GM21423 (cell line): ENCODE measurements at regions not wholly inside any gene's neighbourhood (a gene's known extent, or its start where the extent isn't known, plus 50 kb on each side); places are given as distances from the start of the nearest gene placed in this dataset.
"Not testable (repeated sequence)": the region's sequence is repeated elsewhere in the genome, so short reads cannot be mapped to it uniquely, and the experiment has no call there.

ENCODE experiments used
- ATAC-seq: cut with Tn5 transposase; IDR thresholded peaks from one replicate; pipeline ENCODE4 v1.9.1; 2021; ENCODE audit warnings: mild to moderate bottlenecking, moderate library complexity; ENCODE audit not compliant: unreplicated experiment

DNA sequence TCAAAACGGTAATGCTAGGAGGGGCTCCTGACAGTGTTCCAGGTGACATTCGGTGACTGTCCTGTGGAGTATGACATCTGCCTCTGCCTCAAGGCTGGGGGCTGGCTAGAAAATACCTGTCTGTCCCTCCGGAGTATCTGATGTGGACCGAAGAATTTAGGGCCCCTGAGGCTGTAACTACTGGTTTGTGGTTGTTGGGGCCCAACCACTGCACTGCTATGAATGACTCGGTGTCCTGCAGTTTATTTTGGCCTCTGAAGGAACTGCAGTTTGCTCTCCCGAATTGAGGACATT is 198.9 kb upstream of the CAND1 start:
- ATAC-seq: no peak

DNA sequence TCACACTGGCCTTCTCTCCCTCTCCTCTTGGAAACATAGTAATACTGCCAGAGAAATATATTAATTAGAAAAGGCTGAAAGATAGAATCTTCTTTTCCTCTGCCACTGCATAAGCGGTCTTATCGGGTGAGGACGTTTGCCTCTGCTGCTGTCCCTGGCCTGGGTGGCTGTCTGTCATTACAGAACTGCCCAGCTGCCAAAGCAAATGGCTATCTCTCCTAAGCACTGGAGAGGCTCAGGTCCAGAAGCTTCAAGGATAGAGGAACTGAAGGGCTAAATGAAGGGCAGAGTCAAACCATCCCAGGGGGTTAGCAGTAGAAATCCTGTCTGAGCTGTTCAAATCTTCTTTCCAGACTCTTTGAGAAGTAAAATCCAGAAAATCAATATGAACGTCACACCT is 198.6 kb upstream of the CAND1 start:
- ATAC-seq: no peak

DNA sequence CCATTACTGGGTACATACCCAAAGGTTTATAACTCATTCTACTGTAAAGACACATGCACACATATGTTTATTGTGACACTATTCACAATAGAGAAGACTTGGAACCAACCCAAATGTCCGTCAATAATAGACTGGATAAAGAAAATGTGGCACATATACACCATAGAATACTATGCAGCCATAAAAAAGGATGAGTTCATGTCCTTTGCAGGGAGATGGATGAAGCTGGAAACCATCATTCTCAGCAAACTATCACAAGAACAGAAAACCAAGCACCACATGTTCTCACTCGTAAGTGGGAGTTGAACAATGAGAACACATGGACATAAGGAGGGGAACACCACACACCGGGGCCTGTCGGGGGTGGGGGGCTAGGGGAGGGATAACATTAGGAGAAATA is 196.9 kb upstream of the CAND1 start:
- not testable (repeated sequence) for ATAC-seq

DNA sequence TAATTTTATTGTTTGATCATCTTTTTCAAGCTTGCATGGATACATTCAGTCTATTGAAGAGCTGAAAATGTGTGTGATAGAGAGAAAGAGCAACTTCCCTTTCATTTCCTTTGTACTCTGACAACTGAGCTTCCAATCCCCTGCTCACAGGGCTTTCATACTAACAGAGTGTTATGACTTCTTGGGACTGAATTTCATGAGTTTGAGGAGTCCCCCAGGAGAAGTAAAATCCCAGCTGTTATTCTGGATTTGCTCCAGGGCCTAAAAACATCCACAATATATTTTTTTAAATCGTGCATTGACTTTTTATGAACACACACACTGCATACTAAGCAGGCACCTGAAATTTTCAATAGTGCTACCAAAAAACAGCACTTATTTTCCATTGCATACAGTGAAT is 195.8 kb upstream of the CAND1 start:
- ATAC-seq: no peak

DNA sequence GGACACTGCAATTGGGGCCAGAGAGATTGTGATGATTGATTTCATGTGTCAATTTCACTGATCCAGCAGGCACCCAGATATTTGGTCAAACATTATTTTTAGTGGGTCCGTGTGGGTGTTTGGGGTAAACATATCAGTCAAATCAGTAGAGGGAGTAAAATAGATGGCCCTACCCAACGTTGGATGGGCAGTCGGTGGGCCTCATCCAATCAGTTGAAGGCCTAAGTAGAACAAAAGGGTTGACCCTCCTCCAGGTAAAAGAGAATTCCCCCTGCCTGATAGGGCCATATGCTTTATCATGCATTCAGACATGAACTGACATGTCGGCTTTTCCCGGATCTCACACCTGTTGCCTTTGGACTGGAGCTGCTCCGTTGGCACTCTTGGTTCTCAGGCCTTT is 195.1 kb upstream of the CAND1 start:
- no peak for ATAC-seq

DNA sequence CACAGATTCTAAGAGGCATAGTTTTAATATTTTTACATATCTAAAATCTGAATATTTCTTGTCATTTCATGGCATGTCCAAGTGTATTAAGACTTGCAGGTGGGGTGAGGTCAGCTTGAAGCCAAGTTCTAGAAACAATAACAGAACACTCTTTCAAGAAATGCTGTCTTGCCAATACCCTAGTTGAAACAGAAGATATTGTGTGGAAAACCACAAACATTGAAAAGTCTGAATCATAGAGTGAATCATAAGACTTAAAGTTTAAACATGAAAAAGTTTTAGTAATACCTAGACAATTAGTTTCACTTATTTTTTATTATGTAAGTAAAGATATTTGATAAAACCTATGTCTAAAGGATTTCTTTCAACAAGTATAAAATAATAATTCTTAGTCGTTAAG is 191.5 kb upstream of the CAND1 start:
- ATAC-seq: no peak

DNA sequence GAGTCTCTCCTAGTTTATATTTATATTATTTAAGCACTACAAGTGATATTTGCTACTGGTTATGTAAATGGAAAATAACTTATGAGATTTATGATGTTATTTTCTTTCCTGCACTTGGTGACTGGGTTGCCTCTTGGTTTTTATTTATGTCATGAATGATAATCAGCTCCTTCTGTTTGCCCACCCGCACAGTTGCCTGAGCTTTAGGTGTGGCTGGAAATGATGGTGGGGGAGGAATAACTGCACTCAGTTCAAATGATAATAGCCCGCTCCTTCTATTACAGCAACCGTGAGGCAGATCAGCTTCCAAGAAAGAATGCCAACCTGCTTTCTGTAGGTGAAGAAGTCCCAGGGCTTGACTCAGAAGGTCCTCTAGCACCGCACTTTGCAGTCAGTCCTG is 190.2 kb upstream of the CAND1 start:
- no peak for ATAC-seq

DNA sequence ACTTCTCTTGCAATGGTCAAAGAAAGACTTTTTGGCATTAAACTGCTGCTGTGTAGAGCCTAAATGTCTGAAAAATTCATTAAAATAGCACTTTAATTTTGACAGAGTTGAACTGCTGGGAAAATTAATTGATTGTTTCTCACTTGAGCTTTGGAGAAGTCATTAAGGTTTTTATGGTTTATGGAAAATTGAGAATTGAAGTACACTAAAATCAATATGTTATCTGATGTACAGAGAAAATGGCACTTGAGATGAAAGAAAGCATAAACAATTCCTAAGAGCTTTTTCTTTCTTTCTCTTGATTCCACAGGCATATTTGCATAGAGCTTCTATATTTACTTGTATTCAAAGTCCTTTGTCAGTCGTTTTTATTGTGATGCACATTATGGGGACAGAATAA is 188.5 kb upstream of the CAND1 start:
- no peak for ATAC-seq

DNA sequence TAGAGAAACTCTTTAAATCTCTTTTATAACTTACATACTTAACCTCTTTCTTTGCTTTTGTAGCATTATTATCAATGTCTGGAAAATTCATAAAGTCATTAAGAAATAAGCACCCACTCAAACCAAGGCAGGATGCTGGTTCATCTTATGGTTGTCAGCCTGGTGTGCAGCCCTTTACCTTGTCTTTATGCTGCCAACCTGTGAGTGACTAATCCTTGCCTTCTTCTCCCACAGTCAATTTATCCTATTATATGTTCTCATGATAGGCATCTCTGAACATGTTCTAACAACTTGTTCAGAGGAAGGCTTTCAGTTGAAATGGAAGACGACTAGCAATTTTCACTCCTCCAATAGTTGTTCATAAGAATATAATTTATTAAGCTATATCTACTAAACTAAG is 186.9 kb upstream of the CAND1 start:
- no peak for ATAC-seq

DNA sequence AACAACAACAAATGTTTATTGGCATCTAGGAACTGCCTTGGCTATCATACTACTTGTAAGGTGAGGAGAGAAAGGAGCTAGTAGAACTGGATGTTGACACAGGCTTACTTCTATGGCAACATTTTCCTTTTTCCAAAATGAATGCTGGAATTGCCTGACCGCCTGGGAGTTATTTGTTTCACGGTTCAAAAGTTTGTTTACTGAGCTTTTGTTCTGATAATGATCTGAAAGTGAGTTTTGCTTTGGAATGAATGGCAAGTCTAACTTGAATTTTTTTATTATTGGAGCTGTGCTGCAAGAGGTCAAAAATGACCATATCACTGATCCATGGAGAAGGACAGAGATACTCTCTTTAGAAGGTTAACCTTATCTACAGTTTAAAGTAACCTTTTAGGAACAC is 183.5 kb upstream of the CAND1 start:
- no peak for ATAC-seq

DNA sequence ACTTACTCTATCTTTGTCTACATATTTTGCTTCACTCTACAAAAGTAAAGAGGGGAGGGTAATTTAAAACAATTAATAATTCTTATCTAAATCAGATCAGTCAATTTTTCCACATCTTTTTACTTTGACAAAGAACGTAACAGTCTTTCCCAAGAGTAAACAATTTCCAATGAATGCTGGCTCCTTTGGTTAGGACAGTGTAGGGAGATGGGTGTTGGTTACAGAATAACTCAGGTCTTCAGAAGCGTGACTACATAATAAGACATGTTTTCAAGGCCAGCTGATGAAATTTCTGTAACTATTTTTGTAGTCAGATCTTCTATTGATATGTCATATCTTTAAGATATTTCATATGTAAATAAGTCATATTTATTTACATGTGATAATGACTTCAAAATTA is 183.0 kb upstream of the CAND1 start:
- no peak for ATAC-seq

DNA sequence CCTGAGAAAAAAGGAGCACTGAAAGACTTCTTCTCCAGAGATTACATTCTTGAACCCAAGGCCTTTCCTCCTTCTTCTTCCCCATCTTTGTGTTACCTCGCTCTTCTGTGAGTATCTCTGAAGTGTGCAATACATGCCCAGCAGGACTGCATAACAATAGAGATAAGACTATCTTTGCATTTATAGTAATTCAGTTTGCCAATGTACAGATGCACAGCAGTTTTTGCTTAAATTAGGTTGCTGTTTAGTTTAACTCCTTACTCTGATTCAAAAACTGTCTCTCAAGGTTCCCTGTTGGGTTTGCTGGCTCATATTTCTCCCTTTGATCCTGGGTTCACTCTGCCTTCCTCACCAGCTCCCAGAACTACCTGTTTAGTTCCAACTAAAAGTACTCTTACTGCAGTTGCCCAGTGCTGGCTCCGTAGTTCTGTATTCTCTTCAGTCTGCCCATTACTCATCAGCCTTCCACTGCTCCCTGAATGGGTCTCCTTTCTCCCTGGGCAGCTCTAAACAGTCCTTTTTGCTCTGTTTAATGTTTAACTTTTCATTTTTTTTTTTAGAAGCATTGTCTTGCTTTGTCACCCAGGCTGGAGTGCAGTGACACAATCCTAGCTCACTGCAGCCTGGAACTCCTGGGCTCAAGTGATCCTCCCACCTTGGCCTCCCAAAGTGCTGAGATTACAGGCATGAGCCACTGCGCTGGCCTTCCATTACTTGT is 180.6 kb upstream of the CAND1 start:
- no peak for ATAC-seq

DNA sequence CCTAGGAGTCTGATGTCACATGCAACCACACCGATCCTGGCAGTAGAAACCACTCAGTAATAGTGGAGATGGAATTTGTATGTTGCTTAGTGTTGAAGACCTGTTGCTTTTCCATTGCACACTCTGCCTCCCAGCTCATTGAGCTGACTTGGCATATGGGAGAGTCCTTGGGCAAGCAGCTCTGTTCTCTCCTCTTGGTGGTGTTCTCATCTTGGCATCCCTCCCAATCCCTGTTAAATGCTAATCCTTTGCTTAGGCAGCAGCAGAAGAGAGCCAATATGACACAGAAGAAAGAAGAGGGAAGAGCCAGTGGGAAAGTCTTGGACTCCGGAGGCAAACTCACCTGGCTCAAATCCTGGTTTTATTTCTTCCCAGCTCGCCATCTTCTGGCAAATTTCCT is 178.0 kb upstream of the CAND1 start:
- ATAC-seq: no peak

DNA sequence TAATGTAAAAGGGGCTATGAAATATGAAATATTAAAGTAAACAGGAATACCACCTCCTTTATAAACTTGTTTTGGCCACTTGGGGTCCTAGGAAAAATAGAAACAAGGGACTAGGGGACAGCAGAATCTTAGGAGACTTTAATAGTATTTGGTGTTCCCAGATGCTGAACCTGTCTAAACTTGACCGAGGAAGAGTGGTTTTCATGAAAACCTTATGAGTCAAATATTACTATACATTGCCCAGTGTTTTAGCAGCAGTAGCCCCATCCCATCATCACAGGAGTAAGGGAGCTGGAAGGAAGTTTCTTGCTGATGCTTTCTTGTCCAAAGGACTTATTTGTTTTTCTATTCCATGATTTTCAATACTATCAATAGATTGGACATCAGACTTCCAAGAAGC is 177.5 kb upstream of the CAND1 start:
- ATAC-seq: no peak

DNA sequence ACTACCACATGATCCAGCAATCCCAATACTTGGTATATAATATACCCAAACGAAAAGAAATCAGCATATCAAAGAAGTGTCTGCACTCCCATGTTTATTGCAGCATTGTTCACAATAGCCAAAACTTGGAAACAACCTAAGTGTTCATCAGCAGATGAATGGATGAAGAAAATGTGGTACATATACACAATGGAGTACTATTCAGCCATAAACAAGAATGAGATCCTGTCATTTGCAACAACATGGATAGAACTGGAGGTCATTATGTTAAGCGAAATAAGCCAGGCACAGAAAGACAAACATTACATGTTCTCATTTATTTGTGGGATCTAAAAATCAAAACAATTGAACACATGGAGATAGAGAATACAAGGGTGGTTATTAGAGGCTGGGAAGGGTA is 176.2 kb upstream of the CAND1 start:
- not testable (repeated sequence) for ATAC-seq

DNA sequence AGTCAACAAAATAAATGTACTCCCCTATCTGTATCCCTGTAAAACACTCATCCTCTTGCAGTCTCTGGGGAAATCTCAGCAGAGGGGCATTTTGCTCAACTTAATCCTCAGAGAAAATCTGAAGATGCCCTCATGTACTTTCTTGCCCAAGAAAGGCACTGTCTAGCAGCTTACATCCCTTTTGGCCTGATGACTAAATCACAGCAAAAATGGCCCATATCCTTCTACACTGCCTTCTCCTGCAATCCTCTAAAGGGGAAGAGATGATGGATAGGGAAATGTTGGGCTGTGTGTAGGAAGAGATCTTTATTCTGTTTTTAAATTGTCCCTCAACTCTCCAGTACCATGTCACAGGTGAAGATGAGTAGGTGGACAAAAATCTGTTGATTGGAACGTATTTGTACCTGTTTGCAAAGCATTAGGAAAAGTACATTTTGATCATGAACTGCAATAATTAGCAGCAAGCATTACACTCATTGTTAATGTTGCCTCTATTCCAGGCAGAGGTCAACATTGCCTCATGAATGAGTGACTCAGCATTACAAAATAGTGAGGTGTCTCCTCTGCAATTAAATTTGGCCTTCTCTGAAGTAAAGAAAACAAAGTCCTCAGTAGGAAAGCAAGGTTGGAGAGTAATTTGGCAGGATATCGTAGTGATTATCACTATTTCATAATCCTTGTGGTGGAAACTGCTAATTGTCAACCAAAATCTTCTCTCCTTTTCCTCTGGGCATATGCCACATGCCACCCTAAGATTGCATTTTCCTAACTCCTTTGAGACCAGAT is 172.4 kb upstream of the CAND1 start:
- ATAC-seq: no peak

DNA sequence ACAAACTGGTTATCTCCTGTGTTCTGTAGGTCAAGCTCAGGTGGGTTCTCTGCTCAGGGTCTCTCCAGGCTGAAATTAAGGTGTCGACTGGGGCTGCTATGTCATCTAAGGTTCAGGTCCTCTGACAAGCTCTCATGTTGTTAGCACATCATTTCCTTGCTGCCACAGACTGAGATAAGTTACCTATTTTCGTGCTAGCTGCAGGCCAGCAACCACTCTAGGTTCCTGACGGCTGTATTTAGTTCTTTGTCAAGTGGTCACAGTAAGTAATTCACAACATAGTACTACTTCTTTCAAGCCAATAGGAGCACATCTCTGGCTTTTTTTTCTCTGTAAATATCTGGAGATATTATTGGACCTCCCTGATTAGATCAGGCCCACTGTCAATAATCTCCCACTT is 169.3 kb upstream of the CAND1 start:
- no peak for ATAC-seq

DNA sequence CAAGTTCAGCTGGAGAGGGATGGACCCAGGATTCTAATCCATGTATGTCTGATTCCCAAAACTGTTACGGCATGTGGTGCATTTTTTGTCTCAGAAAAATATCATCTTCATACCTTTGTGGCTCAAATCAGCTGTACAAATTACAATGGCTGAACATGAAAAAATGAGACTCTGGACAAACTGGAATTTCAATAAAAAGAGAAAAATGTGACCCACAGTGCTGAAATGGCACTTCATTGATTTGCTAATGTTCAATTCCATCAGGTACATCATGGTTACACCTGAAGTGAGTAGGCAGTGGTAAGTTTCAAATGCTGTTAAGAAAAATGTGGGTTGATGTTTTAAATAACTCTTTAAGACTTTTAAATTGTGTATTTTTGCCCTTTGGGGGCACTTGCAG is 165.6 kb upstream of the CAND1 start:
- no peak for ATAC-seq

DNA sequence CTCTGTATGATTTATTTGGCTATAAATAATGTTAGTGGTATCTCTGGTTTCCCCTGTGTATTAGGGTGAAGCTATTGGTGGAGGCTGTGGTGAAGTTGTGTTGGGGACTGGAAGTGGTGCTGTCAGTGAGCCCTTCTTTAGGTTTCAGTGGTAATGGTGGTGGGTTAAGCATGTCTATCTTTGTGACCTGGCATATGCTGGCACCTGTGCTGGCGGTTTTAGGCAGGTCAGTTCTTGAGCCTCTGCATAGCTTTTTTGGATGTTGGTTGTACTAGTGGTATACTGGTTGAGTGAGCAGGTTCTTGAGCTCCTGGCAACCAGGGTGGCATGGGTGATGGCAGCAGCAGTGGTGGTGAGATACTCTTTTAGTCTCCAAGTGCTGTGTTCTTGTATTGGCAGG is 161.9 kb upstream of the CAND1 start:
- no peak for ATAC-seq

DNA sequence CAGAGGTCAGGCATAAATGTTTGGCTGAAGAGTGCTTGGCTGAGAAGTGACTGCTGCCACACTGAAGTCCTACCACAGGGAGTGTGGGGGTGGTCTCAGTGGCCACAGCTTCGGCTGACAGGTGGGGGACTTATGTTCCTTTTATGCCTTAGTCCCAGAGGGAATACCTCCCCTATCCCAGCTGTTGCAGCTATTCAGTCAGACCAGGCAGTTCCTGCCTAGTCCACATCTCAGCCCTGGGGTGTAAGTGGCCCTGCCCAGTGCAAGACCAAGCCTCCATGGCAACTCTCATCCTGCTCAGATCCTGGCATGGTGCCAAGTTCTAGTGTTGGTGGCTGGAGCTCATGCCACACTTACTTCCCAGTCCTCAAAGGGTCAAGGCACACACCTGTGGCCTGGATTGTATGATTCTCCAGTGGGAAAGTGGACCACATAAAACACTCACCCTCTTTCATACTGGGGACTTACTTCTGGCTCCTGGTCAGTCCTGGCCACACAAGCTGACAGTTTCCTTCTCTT is 161.3 kb upstream of the CAND1 start:
- ATAC-seq: no peak

DNA sequence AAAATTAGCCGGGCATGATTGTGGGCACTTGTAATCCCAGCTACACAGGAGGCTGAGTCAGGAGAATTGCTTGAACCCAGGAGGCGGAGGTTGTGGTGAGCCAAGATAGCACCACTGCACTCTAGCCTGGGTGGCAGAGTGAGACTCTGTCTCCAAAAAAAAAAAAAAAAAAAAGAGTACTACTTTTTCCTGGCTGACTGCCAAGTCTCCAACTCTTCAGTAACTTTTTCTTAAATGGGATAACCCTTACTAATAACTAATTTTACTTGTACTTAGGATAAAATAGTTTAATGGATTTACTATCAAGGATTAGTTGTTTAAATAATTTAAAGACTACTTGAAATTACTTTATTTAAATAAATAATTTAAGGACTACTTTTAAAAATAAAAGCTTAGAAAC is 158.8 kb upstream of the CAND1 start:
- ATAC-seq: not testable (repeated sequence)

DNA sequence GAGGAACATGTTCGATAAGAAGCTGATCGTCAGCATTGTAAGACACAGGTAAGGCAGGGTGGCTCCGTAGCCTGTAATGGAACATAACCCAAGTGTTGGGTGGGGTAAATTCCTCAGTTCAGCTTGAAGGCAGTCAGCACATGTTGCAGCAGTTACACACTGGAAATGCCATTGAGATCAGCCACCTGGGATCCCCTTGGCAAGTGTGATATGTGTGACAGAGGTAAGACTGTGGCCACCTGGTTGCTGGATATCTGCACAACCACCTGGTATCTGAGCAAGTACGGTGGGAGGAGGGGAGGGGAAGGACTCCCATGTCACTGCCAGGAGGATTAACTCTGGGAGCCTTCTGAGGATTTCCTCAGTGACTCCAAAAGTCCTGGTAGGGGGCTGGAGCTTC is 158.0 kb upstream of the CAND1 start:
- no peak for ATAC-seq

DNA sequence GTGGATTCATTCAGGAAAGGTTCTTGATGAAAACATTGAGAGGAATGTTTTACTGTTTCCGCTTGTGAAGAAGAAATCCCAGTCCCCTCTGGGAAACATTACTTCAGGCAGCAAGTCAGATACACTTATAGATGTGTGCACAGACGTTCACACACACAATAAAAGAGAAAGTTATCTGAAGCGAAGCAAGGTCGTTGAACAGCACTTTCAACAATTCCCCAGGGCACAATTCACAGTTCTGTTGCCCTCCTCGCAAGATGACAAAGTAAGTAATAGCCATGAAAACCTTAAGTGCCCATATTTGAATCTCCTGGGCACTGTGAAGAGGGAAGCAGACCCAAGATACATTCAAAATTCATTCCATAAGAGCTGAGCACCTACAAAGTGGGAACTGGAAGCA is 156.6 kb upstream of the CAND1 start:
- ATAC-seq: no peak
